HepG2 (cell line): ENCODE measurements at regions not wholly inside any gene's neighbourhood (a gene's known extent, or its start where the extent isn't known, plus 50 kb on each side); places are given as distances from the start of the nearest gene placed in this dataset.

Experiments used
- EP300 ChIP-seq, 3 experiments: sonication (generic) in 1 of 3; formaldehyde crosslinking in 1 of 3; IDR thresholded peaks; 2 replicates each; pipeline versions ENCODE4 v1.5.1 to v1.6.1; 2011 to 2020; ENCODE audit warnings: low read depth in 2 of 3, low read length in 2 of 3, borderline replicate concordance in 1 of 3, improper control_type of control experiment in 1 of 3, mild to moderate bottlenecking in 1 of 3, missing genetic modification reagents in 1 of 3, moderate library complexity in 1 of 3
- FOXK2 ChIP-seq: fragments of 450-650 bp; IDR thresholded peaks from 2 replicates; pipeline ENCODE4 v1.6.1; 2016
- FOXM1 ChIP-seq: sonication (generic); formaldehyde crosslinking; IDR thresholded peaks from 2 replicates; pipeline ENCODE4 v1.5.0; 2020; ENCODE audit warnings: missing genetic modification reagents
- POLR2AphosphoS5 ChIP-seq: IDR thresholded peaks from 2 replicates; pipeline ENCODE4 v1.6.1; 2012; ENCODE audit warnings: low read depth, low read length
- RAD51 ChIP-seq: fragments of 450-650 bp; IDR thresholded peaks from 2 replicates; pipeline ENCODE4 v1.6.1; 2016; ENCODE audit warnings: borderline replicate concordance
- SRSF1 ChIP-seq: fragments of 200-400 bp; formaldehyde crosslinking; optimal IDR thresholded peaks from 2 replicates; pipeline ENCODE3; 2017; ENCODE audit warnings: mild to moderate bottlenecking, low read depth, low read length, moderate library complexity
- SUZ12 ChIP-seq: fragments of 150-350 bp; IDR thresholded peaks from 2 replicates; pipeline ENCODE4 v1.6.1; 2014; ENCODE audit warnings: low read depth, low read length
- TAF1 ChIP-seq: sonication (generic); formaldehyde crosslinking; IDR thresholded peaks from 2 replicates; pipeline ENCODE4 v1.4.0; 2020; ENCODE audit warnings: missing genetic modification reagents
- TARDBP ChIP-seq: sonication (generic); formaldehyde crosslinking; IDR thresholded peaks from 2 replicates; pipeline ENCODE4 v1.8.0; 2022; ENCODE audit warnings: mild to moderate bottlenecking, missing genetic modification reagents
- ZBTB21 ChIP-seq: sonication (generic); formaldehyde crosslinking; IDR thresholded peaks from 2 replicates; pipeline ENCODE4 v1.4.0; 2020; ENCODE audit warnings: missing genetic modification reagents
- ZNF629 ChIP-seq: sonication (generic); formaldehyde crosslinking; conservative IDR thresholded peaks from 2 replicates; pipeline ENCODE4 v1.5.0; 2020; ENCODE audit warnings: missing genetic modification reagents
- TF ChIP-seq, protein P1 (sequence below): sonication (generic); formaldehyde crosslinking; IDR thresholded peaks from 2 replicates; pipeline ENCODE4 v1.4.0; 2020; ENCODE audit warnings: missing genetic modification reagents
- TF ChIP-seq, protein P2 (sequence below): sonication (generic); formaldehyde crosslinking; IDR thresholded peaks from 2 replicates; pipeline ENCODE4 v1.4.0; 2020; ENCODE audit warnings: missing genetic modification reagents
- TF ChIP-seq, protein P3 (sequence below): sonication (generic); formaldehyde crosslinking; IDR thresholded peaks from 2 replicates; pipeline ENCODE4 v1.5.0; 2020; ENCODE audit warnings: mild to moderate bottlenecking, missing genetic modification reagents, moderate library complexity

DNA sequence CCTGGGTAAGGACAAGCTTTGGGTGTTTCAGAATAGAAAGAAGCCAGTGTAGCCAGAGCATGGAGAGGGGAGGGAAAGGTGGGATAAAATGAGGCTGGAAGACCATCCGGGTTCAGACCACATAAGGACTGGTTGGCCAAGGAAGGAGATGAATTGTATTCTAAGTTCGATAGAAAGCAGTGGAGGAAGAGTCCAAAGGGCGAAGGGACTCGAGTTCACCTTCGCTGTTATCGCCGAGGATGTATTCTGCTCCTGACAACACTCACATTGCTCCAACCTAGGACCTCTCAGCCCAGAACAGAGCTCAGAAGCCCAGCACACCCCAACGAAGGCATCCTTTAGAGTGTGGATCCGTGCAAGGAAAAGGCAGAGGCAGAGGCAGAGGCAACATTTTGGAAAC lies 133.1 kb upstream of the EPB41L4A start:
- TF ChIP-seq TARDBP (CRISPR knock-in tag), result no peak
- TF ChIP-seq, protein P1, sequence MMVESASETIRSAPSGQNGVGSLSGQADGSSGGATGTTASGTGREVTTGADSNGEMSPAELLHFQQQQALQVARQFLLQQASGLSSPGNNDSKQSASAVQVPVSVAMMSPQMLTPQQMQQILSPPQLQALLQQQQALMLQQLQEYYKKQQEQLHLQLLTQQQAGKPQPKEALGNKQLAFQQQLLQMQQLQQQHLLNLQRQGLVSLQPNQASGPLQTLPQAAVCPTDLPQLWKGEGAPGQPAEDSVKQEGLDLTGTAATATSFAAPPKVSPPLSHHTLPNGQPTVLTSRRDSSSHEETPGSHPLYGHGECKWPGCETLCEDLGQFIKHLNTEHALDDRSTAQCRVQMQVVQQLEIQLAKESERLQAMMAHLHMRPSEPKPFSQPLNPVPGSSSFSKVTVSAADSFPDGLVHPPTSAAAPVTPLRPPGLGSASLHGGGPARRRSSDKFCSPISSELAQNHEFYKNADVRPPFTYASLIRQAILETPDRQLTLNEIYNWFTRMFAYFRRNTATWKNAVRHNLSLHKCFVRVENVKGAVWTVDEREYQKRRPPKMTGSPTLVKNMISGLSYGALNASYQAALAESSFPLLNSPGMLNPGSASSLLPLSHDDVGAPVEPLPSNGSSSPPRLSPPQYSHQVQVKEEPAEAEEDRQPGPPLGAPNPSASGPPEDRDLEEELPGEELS (CRISPR knock-in tag), result no peak
- TF ChIP-seq, protein P2, sequence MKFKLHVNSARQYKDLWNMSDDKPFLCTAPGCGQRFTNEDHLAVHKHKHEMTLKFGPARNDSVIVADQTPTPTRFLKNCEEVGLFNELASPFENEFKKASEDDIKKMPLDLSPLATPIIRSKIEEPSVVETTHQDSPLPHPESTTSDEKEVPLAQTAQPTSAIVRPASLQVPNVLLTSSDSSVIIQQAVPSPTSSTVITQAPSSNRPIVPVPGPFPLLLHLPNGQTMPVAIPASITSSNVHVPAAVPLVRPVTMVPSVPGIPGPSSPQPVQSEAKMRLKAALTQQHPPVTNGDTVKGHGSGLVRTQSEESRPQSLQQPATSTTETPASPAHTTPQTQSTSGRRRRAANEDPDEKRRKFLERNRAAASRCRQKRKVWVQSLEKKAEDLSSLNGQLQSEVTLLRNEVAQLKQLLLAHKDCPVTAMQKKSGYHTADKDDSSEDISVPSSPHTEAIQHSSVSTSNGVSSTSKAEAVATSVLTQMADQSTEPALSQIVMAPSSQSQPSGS, result no peak
- no peak for TF ChIP-seq RAD51
- no peak for TF ChIP-seq FOXK2
- no peak for TF ChIP-seq SRSF1
- TF ChIP-seq SUZ12, result no peak
- TF ChIP-seq, protein P3, sequence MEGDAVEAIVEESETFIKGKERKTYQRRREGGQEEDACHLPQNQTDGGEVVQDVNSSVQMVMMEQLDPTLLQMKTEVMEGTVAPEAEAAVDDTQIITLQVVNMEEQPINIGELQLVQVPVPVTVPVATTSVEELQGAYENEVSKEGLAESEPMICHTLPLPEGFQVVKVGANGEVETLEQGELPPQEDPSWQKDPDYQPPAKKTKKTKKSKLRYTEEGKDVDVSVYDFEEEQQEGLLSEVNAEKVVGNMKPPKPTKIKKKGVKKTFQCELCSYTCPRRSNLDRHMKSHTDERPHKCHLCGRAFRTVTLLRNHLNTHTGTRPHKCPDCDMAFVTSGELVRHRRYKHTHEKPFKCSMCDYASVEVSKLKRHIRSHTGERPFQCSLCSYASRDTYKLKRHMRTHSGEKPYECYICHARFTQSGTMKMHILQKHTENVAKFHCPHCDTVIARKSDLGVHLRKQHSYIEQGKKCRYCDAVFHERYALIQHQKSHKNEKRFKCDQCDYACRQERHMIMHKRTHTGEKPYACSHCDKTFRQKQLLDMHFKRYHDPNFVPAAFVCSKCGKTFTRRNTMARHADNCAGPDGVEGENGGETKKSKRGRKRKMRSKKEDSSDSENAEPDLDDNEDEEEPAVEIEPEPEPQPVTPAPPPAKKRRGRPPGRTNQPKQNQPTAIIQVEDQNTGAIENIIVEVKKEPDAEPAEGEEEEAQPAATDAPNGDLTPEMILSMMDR (CRISPR knock-in tag), result no peak
- TF ChIP-seq ZBTB21, result no peak
- TF ChIP-seq TAF1 (CRISPR knock-in tag), result no peak
- no peak for TF ChIP-seq POLR2AphosphoS5
- no peak for TF ChIP-seq ZNF629 (CRISPR knock-in tag)
- TF ChIP-seq EP300 (IDR thresholded peaks at IDR 0.05; ENCODE audit: low read depth in 2 of 2, low read length in 2 of 2), result no peak
- TF ChIP-seq EP300 (CRISPR knock-in tag; IDR thresholded peaks at IDR 0.05; ENCODE audit: borderline replicate concordance), result no peak
- TF ChIP-seq FOXM1 (CRISPR knock-in tag), result no peak
